Inflammatory macrophage treated with lipopolysaccharide for 1 hour (primary cell): ENCODE measurements at regions not wholly inside any gene's neighbourhood (a gene's known extent, or its start where the extent isn't known, plus 50 kb on each side); places are given as distances from the start of the nearest gene placed in this dataset.

Experiments
- DNase-seq, 2 donors: peaks; one replicate each; pipeline ENCODE4 v3.0.0-alpha.2; 2020 to 2022

- peak in 1 of 2 donors; percentile 1 for DNase-seq
Observed at GRCh38 chr5:53334431-53334941, 145.9 kb upstream of the FST start.

GRCh38 chr5:53335115-53335514, 145.3 kb upstream of the FST start:
- no peak for DNase-seq

- DNase-seq = no peak
Observed at GRCh38 chr5:53337827-53338226, 142.6 kb upstream of the FST start.

GRCh38 chr5:53338971-53339370, 141.5 kb upstream of the FST start:
- DNase-seq = no peak

GRCh38 chr5:53339962-53340540, 140.4 kb upstream of the FST start:
- no peak for DNase-seq

- no peak for DNase-seq
Observed at GRCh38 chr5:53340956-53341750, 139.3 kb upstream of the FST start.

GRCh38 chr5:53342236-53342635, 138.2 kb upstream of the FST start:
- DNase-seq = no peak

GRCh38 chr5:53343187-53343586, 137.2 kb upstream of the FST start:
- no peak for DNase-seq

GRCh38 chr5:53350368-53350767, 130.1 kb upstream of the FST start:
- DNase-seq = no peak

GRCh38 chr5:53350991-53351770, 129.2 kb upstream of the FST start:
- DNase-seq = no peak

- no peak for DNase-seq
Observed at GRCh38 chr5:53355316-53355715, 125.1 kb upstream of the FST start.

GRCh38 chr5:53355931-53356330, 124.5 kb upstream of the FST start:
- no peak for DNase-seq

GRCh38 chr5:53357439-53357838, 123.0 kb upstream of the FST start:
- DNase-seq = no peak

- DNase-seq = no peak
Observed at GRCh38 chr5:53358794-53359193, 121.6 kb upstream of the FST start.

GRCh38 chr5:53359916-53360517, 120.4 kb upstream of the FST start:
- DNase-seq = no peak

GRCh38 chr5:53360811-53361210, 119.6 kb upstream of the FST start:
- no peak for DNase-seq

- no peak for DNase-seq
Observed at GRCh38 chr5:53361708-53362107, 118.7 kb upstream of the FST start.

- no peak for DNase-seq
Observed at GRCh38 chr5:53362521-53362941, 117.9 kb upstream of the FST start.

- no peak for DNase-seq
Observed at GRCh38 chr5:53364061-53364460, 116.4 kb upstream of the FST start.

- no peak for DNase-seq
Observed at GRCh38 chr5:53366245-53366644, 114.2 kb upstream of the FST start.

- DNase-seq = no peak
Observed at GRCh38 chr5:53367727-53368126, 112.7 kb upstream of the FST start.

- no peak for DNase-seq
Observed at GRCh38 chr5:53368516-53368915, 111.9 kb upstream of the FST start.

- DNase-seq = no peak
Observed at GRCh38 chr5:53368966-53369605, 111.3 kb upstream of the FST start.
